HG03064 (cell line): ENCODE measurements at regions not wholly inside any gene's neighbourhood (a gene's known extent, or its start where the extent isn't known, plus 50 kb on each side); places are given as distances from the start of the nearest gene placed in this dataset.
"Not testable (repeated sequence)": the region's sequence is repeated elsewhere in the genome, so short reads cannot be mapped to it uniquely, and the experiment has no call there.

ENCODE experiments used
- ATAC-seq: cut with Tn5 transposase; IDR thresholded peaks from one replicate; pipeline ENCODE4 v1.9.1; 2021; ENCODE audit warnings: low read depth; ENCODE audit not compliant: unreplicated experiment

GRCh38 chr6:25150031-25150430, 129.1 kb upstream of the CARMIL1 start:
- ATAC-seq, result no peak

- ATAC-seq, result no peak
Measured at GRCh38 chr6:25150863-25151262, 128.3 kb upstream of the CARMIL1 start.

GRCh38 chr6:25153079-25153478, 126.1 kb upstream of the CARMIL1 start:
- ATAC-seq, result no peak

- no peak for ATAC-seq
Measured at GRCh38 chr6:25154034-25154596, 125.1 kb upstream of the CARMIL1 start.

GRCh38 chr6:25155211-25155610, 124.0 kb upstream of the CARMIL1 start:
- ATAC-seq, result no peak

GRCh38 chr6:25156123-25156522, 123.1 kb upstream of the CARMIL1 start:
- no peak for ATAC-seq

- no peak for ATAC-seq
Measured at GRCh38 chr6:25157183-25157582, 122.0 kb upstream of the CARMIL1 start.

- ATAC-seq, result no peak
Measured at GRCh38 chr6:25157842-25158241, 121.3 kb upstream of the CARMIL1 start.

GRCh38 chr6:25160134-25160533, 119.0 kb upstream of the CARMIL1 start:
- not testable (repeated sequence) for ATAC-seq

GRCh38 chr6:25165177-25165576, 114.0 kb upstream of the CARMIL1 start:
- ATAC-seq, result no peak

GRCh38 chr6:25165800-25166199, 113.4 kb upstream of the CARMIL1 start:
- no peak for ATAC-seq

GRCh38 chr6:25166955-25167748, 112.0 kb upstream of the CARMIL1 start:
- ATAC-seq, result no peak

- ATAC-seq, result no peak
Measured at GRCh38 chr6:25167961-25168360, 111.2 kb upstream of the CARMIL1 start.

GRCh38 chr6:25168637-25169036, 110.5 kb upstream of the CARMIL1 start:
- ATAC-seq, result no peak

- ATAC-seq, result no peak
Measured at GRCh38 chr6:25169553-25169952, 109.6 kb upstream of the CARMIL1 start.

GRCh38 chr6:25169961-25170360, 109.2 kb upstream of the CARMIL1 start:
- ATAC-seq, result no peak

- no peak for ATAC-seq
Measured at GRCh38 chr6:25170640-25171039, 108.5 kb upstream of the CARMIL1 start.

GRCh38 chr6:25171301-25171700, 107.9 kb upstream of the CARMIL1 start:
- ATAC-seq, result no peak

GRCh38 chr6:25172819-25173218, 106.4 kb upstream of the CARMIL1 start:
- no peak for ATAC-seq

GRCh38 chr6:25173246-25173645, 105.9 kb upstream of the CARMIL1 start:
- no peak for ATAC-seq

GRCh38 chr6:25173951-25174474, 105.2 kb upstream of the CARMIL1 start:
- ATAC-seq, result no peak

- ATAC-seq, result no peak
Measured at GRCh38 chr6:25174678-25175077, 104.5 kb upstream of the CARMIL1 start.
